AG10803 (cell line): ENCODE measurements at regions not wholly inside any gene's neighbourhood (a gene's known extent, or its start where the extent isn't known, plus 50 kb on each side); places are given as distances from the start of the nearest gene placed in this dataset.
"Not testable (repeated sequence)": the region's sequence is repeated elsewhere in the genome, so short reads cannot be mapped to it uniquely, and the experiment has no call there.

Source experiments
- DNase-seq: peaks from one replicate; pipeline ENCODE4 v3.0.0; 2010; ENCODE audit warnings: low read depth
- H3K4me3 ChIP-seq: 2 replicates; pipeline ENCODE4 v1.5.1; 2011; ENCODE audit warnings: mild to moderate bottlenecking, low read length, control low read depth
- CTCF ChIP-seq: conservative IDR thresholded peaks from 2 replicates; pipeline ENCODE4 v1.5.1; 2011; ENCODE audit warnings: mild to moderate bottlenecking, low read length, control low read depth, inconsistent platforms

- H3K4me3 ChIP-seq = no peak overlapping the region
- no peak for TF ChIP-seq CTCF
- DNase-seq = no peak
These were observed 51.8 kb upstream of the ZSWIM5 start for GRCh38 chr1:45258059-45258650.

- no peak overlapping the region for H3K4me3 ChIP-seq
- no peak for TF ChIP-seq CTCF
- DNase-seq = no peak
These were observed 52.6 kb upstream of the ZSWIM5 start for GRCh38 chr1:45259053-45259452.

- no peak overlapping the region for H3K4me3 ChIP-seq
- TF ChIP-seq CTCF = no peak
These were observed 53.8 kb upstream of the ZSWIM5 start for GRCh38 chr1:45260244-45260643.

GRCh38 chr1:45263132-45263531, 56.7 kb upstream of the ZSWIM5 start:
- H3K4me3 ChIP-seq = no peak overlapping the region
- TF ChIP-seq CTCF = no peak
- no peak for DNase-seq

More at GRCh38 chr1:45260244-45260643, 53.8 kb upstream of the ZSWIM5 start:
- DNase-seq = no peak

- H3K4me3 ChIP-seq = no peak overlapping the region
- TF ChIP-seq CTCF = no peak
- no peak for DNase-seq
These were observed 58.8 kb upstream of the ZSWIM5 start for GRCh38 chr1:45265244-45265643.

- DNase-seq = peak; percentile 22
- TF ChIP-seq CTCF = no peak
- no peak overlapping the region for H3K4me3 ChIP-seq
These were observed 59.9 kb upstream of the ZSWIM5 start for GRCh38 chr1:45266151-45266801.

GRCh38 chr1:45268310-45268709, 58.4 kb upstream of the HPDL start:
- not testable (repeated sequence) for DNase-seq, H3K4me3 ChIP-seq

GRCh38 chr1:45272267-45272666, 54.4 kb upstream of the HPDL start:
- H3K4me3 ChIP-seq, DNase-seq: not testable (repeated sequence)
